NCI-H510A (cell line): ENCODE measurements at regions not wholly inside any gene's neighbourhood (a gene's known extent, or its start where the extent isn't known, plus 50 kb on each side); places are given as distances from the start of the nearest gene placed in this dataset.
"Not testable (repeated sequence)": the region's sequence is repeated elsewhere in the genome, so short reads cannot be mapped to it uniquely, and the experiment has no call there.

Experiments
- DNase-seq: peaks from one replicate; lab custom pipeline; 2025; lab: John Stamatoyannopoulos, UW

DNA sequence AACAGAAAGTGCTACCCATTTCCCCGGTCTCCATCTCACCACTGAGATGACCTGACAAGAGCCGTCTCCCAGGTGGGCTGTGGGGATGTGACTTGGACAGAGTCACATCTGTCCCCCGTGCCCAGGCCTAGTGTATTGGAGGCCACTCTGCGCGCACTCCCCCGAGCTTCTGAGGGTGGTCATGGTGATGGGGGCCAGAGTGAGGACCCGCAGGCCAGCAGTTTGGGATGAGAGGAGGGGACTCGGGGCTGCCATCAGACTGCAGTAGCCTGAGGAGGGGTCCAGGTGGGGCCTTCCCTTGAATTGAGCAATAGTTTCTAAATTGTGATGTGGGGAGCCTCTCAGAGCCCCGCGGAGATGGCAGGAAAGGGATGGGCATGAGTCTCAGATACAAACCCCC, 852.6 kb downstream of the TBC1D22A start:
- DNase-seq = no peak

DNA sequence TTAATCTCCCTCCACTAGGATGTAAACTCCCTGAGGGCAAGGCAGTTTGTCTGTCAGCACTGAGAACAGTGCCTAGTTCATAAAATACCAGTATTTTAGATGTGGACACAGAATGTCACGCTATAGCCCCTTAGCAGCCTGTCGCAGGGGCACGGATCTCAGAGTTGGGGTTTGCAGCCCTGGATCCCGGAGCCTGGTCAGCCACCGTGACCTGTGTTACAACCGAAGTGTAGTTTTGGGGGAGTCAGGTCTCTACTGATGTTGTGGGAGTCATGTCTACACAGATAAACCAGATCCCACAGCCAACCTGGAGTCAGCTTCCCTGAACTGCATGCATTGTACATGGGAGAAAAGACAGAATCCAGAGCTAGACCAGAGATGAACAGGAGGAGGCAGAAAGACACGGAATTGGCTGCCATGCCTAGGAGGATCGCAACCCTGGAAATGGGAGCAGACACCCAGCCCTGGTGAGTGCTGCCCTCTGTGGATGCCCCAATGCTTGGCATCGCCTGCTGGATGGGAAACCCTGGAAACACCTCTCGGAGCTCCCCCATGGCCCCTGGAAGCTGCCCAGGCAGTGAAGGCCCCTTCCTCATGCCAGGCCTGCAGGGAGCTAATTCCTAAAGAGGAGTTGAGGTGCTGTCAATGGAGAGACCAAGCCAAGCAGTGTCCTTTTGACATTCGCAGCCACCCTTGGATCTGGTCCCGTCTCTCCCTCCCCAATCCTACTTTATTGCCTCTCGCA, 851.3 kb downstream of the TBC1D22A start:
- no peak for DNase-seq

DNA sequence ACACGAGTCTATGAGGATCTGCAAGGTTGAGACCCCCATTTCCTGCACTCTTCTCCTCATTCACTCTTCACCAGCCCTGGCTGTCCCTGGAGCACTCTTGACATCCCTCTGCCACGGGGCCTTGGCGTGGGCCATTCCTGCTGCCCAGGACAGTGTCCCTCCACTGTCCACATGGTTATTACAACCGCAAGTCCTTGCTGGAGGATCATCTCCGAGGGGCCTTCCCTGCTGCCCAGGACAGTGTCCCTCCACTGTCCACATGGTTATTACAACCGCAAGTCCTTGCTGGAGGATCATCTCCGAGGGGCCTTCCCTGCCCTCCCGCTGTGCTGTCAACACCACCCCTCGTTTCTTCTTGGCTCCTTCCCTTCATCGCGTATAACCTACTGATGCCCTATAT, 850.7 kb downstream of the TBC1D22A start:
- not testable (repeated sequence) for DNase-seq

DNA sequence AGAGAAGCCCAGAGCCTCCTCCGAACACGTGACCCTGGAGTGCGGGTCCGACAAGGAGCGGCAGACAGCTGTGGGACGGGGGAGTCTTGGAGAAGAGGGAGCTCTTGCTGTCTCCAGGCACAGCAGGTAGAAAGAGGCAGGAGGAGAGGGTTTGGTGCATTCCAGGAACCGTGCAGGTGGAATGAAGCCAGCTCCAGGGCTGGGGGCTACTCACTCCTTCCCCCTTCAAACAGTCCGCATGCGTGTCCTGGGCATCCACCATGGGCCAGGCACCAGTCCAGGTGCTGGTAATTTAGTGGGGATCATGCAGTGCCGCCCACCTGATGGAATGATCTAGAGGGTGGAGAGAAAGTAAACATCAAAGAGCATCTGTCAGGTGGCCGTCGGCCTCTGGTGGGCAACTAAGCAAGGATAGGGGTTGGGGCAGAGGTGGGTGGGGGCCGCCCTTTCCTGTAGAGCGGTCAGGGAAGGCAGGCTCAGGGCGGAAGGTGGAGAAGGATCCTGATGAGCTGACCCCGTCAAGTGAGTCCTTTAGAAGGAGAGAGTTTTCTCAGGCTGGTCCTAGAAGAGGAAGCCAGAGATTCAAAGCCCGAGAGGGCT, 850.0 kb downstream of the TBC1D22A start:
- DNase-seq = no peak

DNA sequence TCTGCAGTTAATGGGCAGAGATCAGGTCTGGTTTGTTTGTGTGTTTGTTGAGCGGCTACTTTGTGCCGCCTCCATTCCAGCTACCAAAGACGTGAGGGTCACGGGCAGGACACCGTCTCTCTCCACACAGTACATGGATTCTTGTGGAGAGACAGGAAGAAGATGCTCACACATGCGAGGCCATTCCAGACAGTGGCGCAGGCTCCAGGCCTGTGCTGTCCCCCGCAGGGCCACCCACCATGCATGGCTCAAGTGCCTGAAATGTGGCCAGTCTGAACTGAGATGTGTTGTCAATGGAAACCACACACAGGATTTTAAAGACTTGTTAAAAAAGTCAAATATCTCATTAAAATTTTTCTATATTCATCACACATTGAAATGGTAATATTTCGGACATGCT, 848.3 kb downstream of the TBC1D22A start:
- DNase-seq = no peak

DNA sequence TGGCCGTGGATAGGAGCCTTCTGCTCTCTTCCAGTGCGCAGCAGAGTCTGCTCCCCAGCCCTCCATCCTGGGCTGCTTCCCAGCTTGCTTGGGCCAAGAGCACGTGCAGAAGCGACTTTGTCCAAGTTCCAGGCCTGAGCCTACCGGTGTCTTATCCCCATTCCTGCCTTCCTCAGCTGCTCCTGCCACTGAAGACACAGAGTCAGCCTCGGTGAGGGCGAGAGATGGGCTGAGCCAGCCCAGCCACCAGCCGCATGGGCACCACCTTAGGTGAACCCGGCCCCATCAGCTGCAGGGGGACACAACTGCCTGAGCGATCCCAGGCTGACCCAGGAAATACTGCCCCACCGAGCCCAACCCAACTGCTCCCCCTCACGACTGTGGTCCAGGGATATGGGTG, 847.8 kb downstream of the TBC1D22A start:
- no peak for DNase-seq

DNA sequence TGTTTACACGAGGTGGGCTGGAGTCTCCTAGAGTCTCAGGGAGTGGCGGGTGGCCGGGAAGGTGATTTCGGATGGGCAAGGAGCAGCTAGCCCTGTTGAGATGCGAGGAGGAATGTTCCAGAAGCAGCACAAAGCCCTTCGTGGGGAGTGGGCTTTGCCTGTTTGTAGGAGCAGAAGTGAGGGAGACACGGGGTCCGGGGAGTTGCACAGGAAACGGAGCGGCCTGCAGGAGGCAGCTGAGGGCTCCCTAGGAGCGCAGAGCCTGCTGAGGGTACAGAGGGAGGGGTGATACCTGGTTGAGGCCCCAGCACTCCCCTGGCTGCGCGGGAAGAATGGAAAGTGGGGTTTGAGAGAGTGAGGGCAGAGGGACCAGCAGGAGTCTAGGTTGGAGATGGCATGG, 847.2 kb downstream of the TBC1D22A start:
- DNase-seq = no peak

DNA sequence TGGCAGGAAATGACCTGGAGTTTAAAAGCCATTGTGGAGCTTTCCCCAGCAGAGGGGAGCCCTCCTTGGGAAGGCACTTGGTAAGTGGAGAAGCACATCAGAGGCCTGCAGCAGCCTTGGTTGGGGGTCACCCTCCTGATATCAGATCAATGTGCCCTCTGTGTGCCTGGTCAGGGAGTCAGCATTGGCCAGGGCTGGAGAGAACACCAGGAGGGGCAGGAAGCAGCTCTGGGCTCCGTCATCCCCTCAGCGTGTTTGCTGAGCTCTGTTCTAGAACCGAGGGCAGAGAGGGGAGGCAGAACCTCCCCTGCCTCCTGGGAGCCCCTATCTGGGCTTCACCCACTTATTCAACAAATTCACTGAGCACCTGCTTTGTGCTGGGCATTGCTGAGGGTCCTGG, 846.0 kb downstream of the TBC1D22A start:
- DNase-seq = no peak

DNA sequence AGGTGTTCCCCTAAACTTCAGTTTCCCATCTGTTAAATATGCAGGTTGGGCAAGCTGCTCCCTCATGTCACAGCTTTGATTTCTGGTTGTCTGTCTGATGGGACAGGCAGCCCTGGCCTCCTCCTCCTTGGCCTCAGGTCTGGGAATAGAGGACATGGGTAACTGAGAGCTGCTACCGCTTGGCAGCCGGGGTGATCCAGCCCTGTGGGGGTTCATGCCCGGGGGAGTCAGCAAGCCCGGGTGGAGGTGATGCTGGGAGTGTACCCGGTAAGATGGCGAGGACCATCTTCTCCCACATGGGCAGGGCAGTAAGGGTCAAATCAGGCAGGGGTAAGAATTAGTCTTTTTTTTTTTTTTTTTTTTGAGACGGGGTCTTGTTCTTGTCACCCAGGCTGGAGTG, 845.0 kb downstream of the TBC1D22A start:
- no peak for DNase-seq

DNA sequence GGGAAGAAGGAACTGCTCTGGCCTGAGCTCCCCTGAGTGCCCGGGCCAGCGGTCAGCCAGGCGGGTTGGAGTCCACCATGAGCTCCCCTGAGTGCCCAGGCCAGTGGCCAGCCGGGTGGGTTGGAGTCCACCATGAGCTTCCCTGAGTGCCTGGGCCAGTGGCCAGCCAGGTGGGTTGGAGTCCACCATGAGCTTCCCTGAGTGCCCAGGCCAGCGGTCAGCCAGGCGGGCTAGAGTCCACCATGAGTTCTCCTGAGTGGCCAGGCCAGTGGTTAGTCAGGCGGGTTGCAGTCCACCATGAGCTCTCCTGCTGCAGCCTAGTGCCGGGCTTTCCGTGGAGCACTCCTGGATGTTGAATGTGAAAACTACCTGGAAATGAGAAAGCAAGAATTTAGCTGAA, 844.0 kb downstream of the TBC1D22A start:
- no peak for DNase-seq

DNA sequence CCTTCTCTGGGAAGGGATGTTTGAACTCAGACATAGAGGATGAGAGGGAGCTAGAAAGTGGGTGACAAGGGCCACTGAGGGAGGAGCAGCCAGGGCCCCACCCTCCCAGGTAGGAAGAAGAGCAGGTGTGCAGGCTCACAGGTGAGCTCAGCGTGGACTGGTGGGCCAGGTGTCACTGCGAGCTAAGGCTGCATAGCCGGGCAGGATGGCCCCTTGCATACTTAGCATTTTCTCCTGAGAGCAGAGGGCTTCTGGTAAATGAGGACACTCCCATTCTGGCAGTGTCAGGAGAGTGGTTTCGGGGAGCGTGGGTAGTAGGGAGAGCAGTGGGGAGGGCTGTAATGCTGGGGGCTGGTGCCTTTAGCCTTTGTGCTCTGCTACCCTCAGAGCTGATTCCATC, 843.4 kb downstream of the TBC1D22A start:
- DNase-seq = no peak

DNA sequence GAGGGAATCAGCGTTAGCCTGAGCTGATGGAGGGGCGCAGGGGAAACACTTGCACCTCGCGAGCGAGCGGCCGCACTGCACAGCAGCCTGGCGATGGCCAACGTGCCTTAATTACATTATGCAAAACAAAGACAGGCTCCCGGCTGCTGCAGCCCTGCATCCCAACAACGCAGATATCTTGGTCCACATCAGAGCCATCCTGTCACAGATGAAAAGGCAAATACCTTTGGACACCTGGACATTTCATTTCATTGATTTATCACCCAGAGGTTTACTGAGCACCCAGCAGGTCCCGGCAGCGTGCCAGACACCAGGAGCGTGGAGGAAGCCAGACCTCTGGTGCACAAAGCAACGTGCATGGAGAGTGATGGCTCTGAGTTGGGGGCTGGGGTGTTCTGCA, 843.0 kb downstream of the TBC1D22A start:
- DNase-seq = no peak

DNA sequence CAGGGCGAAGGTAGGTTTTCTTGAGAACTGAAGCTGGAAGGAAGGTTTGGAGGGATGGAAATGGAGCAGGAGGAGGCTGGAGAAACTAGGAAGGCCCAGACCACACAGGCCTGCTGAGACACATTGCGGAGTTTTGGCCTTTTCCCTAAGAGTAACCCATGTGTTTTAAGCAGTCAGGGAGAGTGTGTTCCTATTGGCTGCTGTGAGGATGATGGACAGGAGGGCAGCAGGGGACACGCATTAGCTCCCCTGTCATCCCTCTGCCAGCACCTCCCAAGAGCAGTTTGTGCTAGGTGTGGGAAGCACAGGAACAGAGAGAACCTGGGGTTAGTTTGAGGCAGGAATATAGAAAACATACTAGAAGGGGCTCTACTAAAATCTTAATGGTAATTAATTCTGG, 842.1 kb downstream of the TBC1D22A start:
- no peak for DNase-seq

DNA sequence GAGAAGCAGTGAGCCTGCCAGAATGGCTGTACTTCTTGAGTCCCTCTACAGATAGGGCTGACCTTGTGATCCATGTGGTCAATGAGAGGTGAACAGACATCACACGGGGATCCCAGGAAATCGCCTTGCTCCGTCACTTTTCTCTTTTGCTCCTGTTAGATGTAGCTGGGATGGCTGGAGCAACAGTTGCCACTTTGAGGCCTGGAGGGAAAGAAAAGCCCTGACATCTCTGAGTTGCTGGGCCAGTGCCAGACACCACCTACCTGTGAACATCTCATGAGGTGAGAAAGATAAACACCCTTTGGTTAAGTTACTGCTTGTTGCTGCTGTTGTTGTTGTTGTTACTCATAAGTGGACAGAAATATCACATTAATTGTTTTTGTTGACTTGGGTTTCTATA, 840.3 kb downstream of the TBC1D22A start:
- no peak for DNase-seq

DNA sequence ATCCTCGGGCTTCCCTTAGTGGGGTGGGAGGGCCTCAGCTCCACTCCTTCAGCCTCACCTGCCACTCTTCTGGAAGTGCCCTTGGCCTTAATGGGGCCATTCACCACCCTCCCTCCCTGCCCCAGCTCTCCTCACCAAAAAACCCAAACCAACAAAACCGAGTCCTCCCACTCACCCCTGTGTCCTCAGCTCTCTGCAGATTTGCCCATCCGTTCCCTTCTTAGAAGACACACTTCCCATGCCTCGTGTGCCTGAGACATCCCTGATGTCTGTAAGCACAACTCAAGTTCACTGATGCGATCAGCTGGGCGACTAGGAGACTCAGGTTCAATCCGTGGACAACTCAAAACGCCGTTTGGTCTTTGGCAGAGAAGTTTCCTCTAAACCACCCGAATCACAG, 839.2 kb downstream of the TBC1D22A start:
- no peak for DNase-seq

DNA sequence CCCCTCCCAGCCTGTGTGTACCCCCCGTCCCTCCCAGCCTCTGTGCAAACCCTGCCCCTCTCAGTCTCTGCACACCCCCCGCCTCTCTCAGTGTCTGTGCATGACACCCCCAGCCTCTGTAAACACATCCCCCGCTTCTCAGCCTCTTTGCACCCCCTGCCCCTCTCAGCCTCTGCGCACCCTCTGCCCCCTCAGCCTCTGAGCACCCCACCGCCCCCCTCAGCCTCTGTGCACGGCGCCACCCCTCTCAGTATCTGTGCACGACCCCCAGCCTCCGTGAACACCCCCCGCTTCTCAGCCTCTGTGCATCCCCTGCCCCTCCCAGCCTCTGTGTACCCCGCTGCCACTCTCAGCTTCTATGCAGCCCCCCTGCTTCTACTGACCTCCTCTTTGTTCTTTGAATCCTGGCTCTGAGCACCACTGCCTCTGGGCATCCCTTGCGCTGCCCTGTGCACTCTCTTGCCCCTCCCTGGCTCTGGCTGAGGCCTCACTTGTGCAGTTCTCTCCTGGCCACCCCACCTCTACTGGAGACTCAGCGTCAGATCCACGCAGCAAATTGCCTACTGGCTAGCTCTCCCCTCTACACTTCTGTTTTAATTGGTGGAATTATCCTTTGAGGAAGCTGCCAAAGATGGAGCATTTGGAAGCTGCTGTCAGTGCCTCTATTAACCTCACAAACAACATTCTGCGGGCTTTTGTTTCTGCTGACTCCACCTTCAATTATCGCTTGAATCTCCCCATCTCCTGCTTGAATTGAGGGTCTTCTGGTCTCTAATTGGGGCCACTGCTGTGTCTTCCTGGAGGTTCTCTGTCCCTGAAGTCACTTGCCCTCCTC, 838.6 kb downstream of the TBC1D22A start:
- no peak for DNase-seq

DNA sequence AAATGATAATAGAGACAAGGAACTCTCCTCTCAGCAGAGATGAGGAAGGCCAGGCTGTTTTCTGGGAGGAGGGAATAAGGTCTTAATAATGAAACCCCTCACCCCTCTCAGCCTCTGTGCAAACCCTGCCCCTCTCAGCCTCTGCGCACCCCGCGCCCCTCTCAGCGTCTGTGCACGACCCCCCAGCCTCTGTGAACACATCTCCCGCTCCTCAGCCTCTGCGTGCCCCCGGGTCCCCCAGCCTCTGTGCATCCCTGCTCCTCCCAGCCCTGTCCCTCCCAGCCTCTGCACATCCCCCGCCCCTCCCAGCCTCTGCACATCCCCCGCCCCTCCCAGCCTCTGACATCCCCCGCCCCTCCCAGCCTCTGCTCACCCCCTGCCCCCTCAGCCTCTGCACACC, 837.8 kb downstream of the TBC1D22A start:
- DNase-seq = no peak

DNA sequence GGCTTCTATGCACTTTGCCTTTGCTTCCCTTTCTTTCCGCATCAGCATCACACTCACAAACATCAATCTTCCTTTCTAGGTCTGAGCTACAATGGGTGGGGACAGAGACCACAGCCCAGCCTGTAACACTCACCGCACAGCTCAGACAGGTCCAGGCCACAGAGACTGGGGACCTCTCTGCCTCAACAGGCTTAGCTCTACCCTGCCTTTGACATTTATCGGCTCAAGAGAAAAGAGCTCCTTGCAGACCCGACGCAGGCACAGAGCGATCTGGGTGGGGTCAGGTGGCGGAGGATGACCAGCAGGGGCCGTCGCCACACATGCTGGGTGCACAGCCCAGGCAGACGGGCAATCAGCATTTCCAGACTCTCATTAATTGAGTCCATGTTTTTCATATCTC, 837.3 kb downstream of the TBC1D22A start:
- DNase-seq = no peak

DNA sequence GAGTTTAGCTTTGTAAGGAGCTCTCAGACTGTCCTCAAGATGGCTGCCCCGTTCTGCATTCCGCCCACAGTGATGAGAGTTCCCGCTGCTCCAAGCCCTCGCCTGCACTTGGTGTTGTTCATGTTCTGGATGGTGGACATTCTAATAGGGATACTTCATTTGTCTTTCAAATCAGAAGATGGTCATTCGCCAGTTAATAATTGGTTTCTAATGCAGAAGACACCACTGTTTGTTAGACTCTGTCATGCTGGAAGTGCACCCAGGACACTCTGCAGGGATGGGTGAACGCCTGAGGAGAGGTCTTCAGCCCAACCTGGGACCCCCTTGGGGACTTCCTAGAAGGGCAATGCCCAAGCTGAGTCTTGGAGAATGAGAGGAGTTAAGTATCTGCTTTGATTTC, 836.4 kb downstream of the TBC1D22A start:
- DNase-seq = no peak

DNA sequence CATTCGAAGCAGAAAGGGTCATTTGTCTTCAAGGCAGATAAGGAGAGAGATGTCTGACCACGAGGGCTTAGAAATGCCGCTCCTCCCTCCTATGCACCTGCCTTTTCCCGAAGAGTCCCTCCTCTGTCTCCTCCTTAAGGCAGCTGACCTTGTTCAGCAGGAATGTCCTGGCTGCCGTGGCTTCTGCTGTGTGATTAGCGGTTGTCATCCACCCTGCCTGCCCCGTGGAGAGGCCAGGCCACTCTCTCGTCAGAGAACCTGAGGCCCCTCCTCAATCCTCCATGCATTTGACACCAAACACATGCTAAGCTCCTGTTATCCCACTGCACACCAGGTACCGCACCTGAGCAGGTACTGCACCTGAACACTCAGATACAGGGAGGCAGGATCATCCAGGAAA, 834.6 kb downstream of the TBC1D22A start:
- DNase-seq = no peak

DNA sequence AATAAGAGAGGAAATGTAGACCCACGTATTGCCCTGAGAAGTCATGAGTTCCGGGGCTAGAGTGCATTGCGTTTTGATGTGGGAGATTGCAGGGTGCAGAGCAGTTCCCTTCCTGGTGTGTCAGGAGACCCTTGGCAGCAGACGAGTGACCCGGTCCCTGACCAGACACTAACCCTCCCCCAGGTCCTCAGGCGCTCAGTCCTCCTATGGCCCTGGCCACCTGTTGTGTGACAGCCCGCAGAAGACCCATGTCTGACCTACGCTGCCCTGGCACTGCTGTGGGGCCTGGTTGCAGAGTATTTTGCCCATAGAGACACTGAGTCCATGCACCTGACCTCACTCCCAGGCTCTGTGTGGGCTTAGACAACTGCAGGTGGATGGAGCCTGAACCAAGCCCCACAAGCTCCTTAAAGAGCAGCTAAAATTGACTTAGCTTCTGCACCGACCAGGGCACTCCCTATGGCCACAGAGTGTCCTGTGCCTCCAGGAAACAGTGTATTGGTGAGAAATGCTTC, 833.8 kb downstream of the TBC1D22A start:
- DNase-seq = no peak

DNA sequence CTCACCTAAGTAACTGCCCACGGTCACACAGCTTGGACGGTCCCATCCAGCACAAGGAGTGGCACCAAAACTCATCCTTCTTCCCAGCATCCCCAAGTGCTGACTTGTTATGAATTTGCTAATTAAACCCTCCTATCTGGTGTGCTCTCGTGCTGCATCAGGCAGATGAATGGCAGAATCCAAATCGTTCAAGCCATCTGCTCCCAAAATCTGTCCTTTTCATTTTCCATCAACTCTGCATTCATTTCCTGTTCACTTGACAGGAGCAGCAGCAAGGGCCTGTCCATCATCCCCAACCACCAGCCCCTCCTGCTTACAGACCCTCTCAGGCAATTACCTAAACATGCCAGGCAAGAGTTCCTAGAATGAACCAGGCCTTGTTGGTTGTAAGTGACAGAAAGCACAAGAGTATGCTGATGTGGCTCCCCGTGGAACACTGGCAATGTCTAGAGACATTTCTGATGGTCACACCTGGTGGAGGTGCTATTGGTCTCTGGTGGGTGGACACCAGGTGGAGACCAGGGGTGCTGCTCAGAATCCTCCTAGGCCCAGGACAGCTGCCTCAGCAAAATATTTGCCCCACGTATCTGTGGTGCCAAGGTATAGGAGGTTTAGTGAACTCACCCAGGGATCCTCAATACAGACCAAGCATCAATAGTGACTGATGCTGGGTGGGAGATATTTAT, 832.5 kb downstream of the TBC1D22A start:
- no peak for DNase-seq
